Panc1 (cell line): ENCODE measurements at regions not wholly inside any gene's neighbourhood (a gene's known extent, or its start where the extent isn't known, plus 50 kb on each side); places are given as distances from the start of the nearest gene placed in this dataset.

ENCODE experiments used
- ATAC-seq: fragments of 200-7000 bp; cut with Tn5 transposase; 2 replicates; pipeline ENCODE4 v1.9.1; 2020; ENCODE audit warnings: mild to moderate bottlenecking, moderate library complexity
- BruUV-seq: library from RNA; stranded (reverse); fragments of 400-500 nt; replicated peaks from 2 replicates; lab custom pipeline; 2021; lab: Mats Ljungman, UMichigan
- CTCF ChIA-PET: fragments of 300-600 bp; sonication (Branson Sonifier 250); formaldehyde crosslinking; loops from one replicate; lab custom pipeline; 2022; ENCODE audit warnings: antibody characterized with exemption; lab: Charles Lee
- POLR2A ChIA-PET: fragments of 300-600 bp; sonication (Branson Sonifier 250); formaldehyde crosslinking; loops from one replicate; lab custom pipeline; 2022; ENCODE audit warnings: antibody characterized with exemption; lab: Charles Lee
- DNase-seq: peaks from one replicate; pipeline ENCODE4 v3.0.0-alpha.2; 2010; ENCODE audit warnings: low read depth, low spot score
- H3K27ac ChIP-seq: 2 replicates; pipeline ENCODE4 v1.5.1; 2011; ENCODE audit warnings: mild to moderate bottlenecking, low read length, inconsistent platforms
- H3K27me3 ChIP-seq: fragments of 200-500 bp; sonication (Bioruptor generic); 2 replicates; pipeline ENCODE4 v1.6.0; 2014; ENCODE audit warnings: low read length, inconsistent platforms; ENCODE audit not compliant: control insufficient read depth, insufficient read depth
- H3K36me3 ChIP-seq: fragments of 200-500 bp; sonication (Bioruptor generic); 2 replicates; pipeline ENCODE4 v1.5.1; 2014; ENCODE audit warnings: inconsistent platforms, mild to moderate bottlenecking, low read length, moderate library complexity; ENCODE audit not compliant: control insufficient read depth, insufficient read depth
- H3K4me1 ChIP-seq: 2 replicates; pipeline ENCODE4 v1.5.1; 2011; ENCODE audit warnings: inconsistent platforms, mild to moderate bottlenecking, low read length, moderate library complexity; ENCODE audit not compliant: control insufficient read depth, insufficient read depth
- H3K4me3 ChIP-seq, 2 experiments: 2 replicates each; pipeline ENCODE4 v1.5.1; 2011 to 2012; ENCODE audit warnings: low read depth in 2 of 2, low read length in 2 of 2, mild to moderate bottlenecking in 2 of 2, inconsistent platforms in 1 of 2, moderate library complexity in 1 of 2
- H3K9me3 ChIP-seq: fragments of 200-500 bp; sonication (Bioruptor generic); 2 replicates; pipeline ENCODE4 v1.5.1; 2014; ENCODE audit warnings: low read depth, mild to moderate bottlenecking, inconsistent platforms, low read length, moderate library complexity; ENCODE audit not compliant: control insufficient read depth, insufficient read depth
- CTCF ChIP-seq: fragments of 450-650 bp; IDR thresholded peaks from 2 replicates; pipeline ENCODE4 v1.5.1; 2017; ENCODE audit warnings: mild to moderate bottlenecking
- POLR2AphosphoS5 ChIP-seq: IDR thresholded peaks from 2 replicates; pipeline ENCODE4 v1.6.1; 2012; ENCODE audit warnings: mild to moderate bottlenecking, low read depth, low read length, moderate library complexity
- REST ChIP-seq, 2 experiments: IDR thresholded peaks; 2 replicates each; pipeline ENCODE4 v1.6.1; 2011 to 2012; ENCODE audit warnings: low read depth in 2 of 2, control low read depth in 1 of 2, low read length in 1 of 2, mild to moderate bottlenecking in 1 of 2, moderate library complexity in 1 of 2; ENCODE audit not compliant: insufficient read depth in 1 of 2
- SIN3A ChIP-seq: IDR thresholded peaks from 2 replicates; pipeline ENCODE4 v1.6.1; 2012; ENCODE audit warnings: low read depth, mild to moderate bottlenecking, low read length, moderate library complexity, borderline replicate concordance; ENCODE audit not compliant: insufficient read depth
- TCF7L2 ChIP-seq: IDR thresholded peaks from 2 replicates; pipeline ENCODE4 v1.6.1; 2011; ENCODE audit warnings: mild to moderate bottlenecking, low read depth, low read length, inconsistent platforms
- in situ Hi-C: cut with HindIII; loops from 2 replicates; pipeline ENCODE4 v1.10.0; 2016; ENCODE audit warnings: low sequenced_read_pairs, low pct_unique_long_range_greater_than_20kb
- intact Hi-C: fragments of 100-400 bp; cut with micrococcal nuclease; formaldehyde crosslinking; loops from one replicate; pipeline ENCODE4 v1.10.0; 2022; ENCODE audit not compliant: unreplicated experiment

GRCh38 chr13:111449041-111449440, 128.6 kb downstream of the TEX29 start:
- ATAC-seq (no peak), DNase-seq (no peak)
- H3K27ac ChIP-seq = no peak overlapping the region
- CTCF ChIA-PET = no interaction called here
- H3K36me3 ChIP-seq = no peaks in the 10 kb centered on the region
- intact Hi-C loops (no loop called here), in situ Hi-C loops (no loop called here)
- TF ChIP-seq REST (IDR thresholded peaks at IDR 0.05; ENCODE audit: insufficient read depth in 1 of 2, low read depth in 2 of 2, low read length in 1 of 2) (no peak), TCF7L2 (no peak), CTCF (no peak)
- H3K9me3 ChIP-seq = no peaks in the 10 kb centered on the region
- H3K27me3 ChIP-seq = no peaks in the 10 kb centered on the region; the same call in 1 of the 2 replicates
- H3K4me1 ChIP-seq = no peaks in the 10 kb centered on the region
- no peak overlapping the region for H3K4me3 ChIP-seq
- POLR2A ChIA-PET = no interaction called here
- BruUV-seq = no TSS peak

GRCh38 chr13:111451402-111451801, 131.0 kb downstream of the TEX29 start:
- no TSS peak for BruUV-seq
- ATAC-seq = no peak

More at GRCh38 chr13:111451402-111451801, 131.0 kb downstream of the TEX29 start:
- Histone ChIP-seq H3K27ac (no peak overlapping the region), H3K4me3 (no peak overlapping the region), H3K27me3 (no peaks in the 10 kb centered on the region; the same call in 1 of the 2 replicates), H3K4me1 (no peaks in the 10 kb centered on the region), H3K36me3 (no peaks in the 10 kb centered on the region), H3K9me3 (no peaks in the 10 kb centered on the region)
- in situ Hi-C loops = no loop called here
- ChIA-PET POLR2A (no interaction called here), CTCF (no interaction called here)
- no peak for DNase-seq
- TF ChIP-seq REST (IDR thresholded peaks at IDR 0.05; ENCODE audit: insufficient read depth in 1 of 2, low read depth in 2 of 2, low read length in 1 of 2) = no peak
- TF ChIP-seq TCF7L2 = no peak
- no peak for TF ChIP-seq CTCF
- no peak for TF ChIP-seq POLR2AphosphoS5
- no peak for TF ChIP-seq SIN3A
- intact Hi-C loops = no loop called here
